Esophagus squamous epithelium (tissue), 4 donors: ENCODE measurements at regions not wholly inside any gene's neighbourhood (a gene's known extent, or its start where the extent isn't known, plus 50 kb on each side); places are given as distances from the start of the nearest gene placed in this dataset.

Source experiments
- POLR2A ChIP-seq, 4 donors: fragments of 450-650 bp; IDR thresholded peaks; one replicate each; pipeline ENCODE4 v1.6.1; 2017; ENCODE audit warnings: antibody characterized with exemption in 4 of 4, mild to moderate bottlenecking in 4 of 4, moderate library complexity in 3 of 4
- TF ChIP-seq, protein P1 (sequence below), 6 experiments: fragments of 450-650 bp in 4 of 6; fragments of 200-600 bp in 2 of 6; sonication (generic) in 2 of 6; IDR thresholded peaks; one replicate each; pipeline ENCODE4 v1.5.1; 2016 to 2019; ENCODE audit warnings: antibody characterized with exemption in 6 of 6, mild to moderate bottlenecking in 4 of 6, moderate library complexity in 4 of 6

GRCh38 chr16:86662740-86663139 is 84.4 kb downstream of the FOXL1 start:
- TF ChIP-seq, protein P1, sequence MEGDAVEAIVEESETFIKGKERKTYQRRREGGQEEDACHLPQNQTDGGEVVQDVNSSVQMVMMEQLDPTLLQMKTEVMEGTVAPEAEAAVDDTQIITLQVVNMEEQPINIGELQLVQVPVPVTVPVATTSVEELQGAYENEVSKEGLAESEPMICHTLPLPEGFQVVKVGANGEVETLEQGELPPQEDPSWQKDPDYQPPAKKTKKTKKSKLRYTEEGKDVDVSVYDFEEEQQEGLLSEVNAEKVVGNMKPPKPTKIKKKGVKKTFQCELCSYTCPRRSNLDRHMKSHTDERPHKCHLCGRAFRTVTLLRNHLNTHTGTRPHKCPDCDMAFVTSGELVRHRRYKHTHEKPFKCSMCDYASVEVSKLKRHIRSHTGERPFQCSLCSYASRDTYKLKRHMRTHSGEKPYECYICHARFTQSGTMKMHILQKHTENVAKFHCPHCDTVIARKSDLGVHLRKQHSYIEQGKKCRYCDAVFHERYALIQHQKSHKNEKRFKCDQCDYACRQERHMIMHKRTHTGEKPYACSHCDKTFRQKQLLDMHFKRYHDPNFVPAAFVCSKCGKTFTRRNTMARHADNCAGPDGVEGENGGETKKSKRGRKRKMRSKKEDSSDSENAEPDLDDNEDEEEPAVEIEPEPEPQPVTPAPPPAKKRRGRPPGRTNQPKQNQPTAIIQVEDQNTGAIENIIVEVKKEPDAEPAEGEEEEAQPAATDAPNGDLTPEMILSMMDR (IDR thresholded peaks at IDR 0.05), result no peak
- no peak for TF ChIP-seq POLR2A (IDR thresholded peaks at IDR 0.05)
